ENCODE measurements at regions not wholly inside any gene's neighbourhood (a gene's known extent, or its start where the extent isn't known, plus 50 kb on each side); places are given as distances from the start of the nearest gene placed in this dataset.

DNA sequence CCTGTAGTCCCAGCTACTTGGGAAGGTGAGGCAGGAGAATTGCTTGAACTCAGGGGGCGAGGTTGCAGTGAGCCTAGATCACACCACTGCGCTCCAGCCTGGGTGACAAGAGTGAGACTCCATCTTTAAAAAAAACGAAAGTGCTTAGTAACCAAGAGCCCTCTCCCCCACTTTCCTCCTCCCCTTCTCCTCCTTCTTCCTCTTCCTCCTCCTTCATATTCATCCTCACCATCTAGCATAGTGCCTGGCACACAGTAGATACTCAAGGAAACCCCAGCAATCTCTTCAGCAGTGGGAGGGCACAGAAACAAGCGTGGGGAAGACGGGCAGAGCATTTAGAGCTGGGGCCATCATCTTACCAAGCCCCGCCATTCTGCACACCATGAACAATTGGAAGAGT is 119.4 kb upstream of the SLC45A1 start:
- no peak overlapping the region for H3K9ac ChIP-seq (ENCODE audit: low read depth in 1 of 2, low read length in 2 of 2)
- peak overlapping the region in 1 of 2 donors; percentile 64 for H3K27ac ChIP-seq (ENCODE audit: low read depth in 1 of 2, low read length in 2 of 2)
- no peak overlapping the region for H3K4me3 ChIP-seq (ENCODE audit: low read depth in 1 of 3, low read length in 3 of 3)
- WGBS: 92% methylated on average over 6 of the region's 6 CpGs
- H3K4me1 ChIP-seq (ENCODE audit: control insufficient read depth in 4 of 4, insufficient read depth in 4 of 4, low read length in 3 of 4): peaks cover 0 to 25% (median 5%) of the 10 kb centered on the region in 4 donors
- no peaks in the 10 kb centered on the region for H3K36me3 ChIP-seq (ENCODE audit: control insufficient read depth in 4 of 4, insufficient read depth in 3 of 4, low read depth in 1 of 4, low read length in 3 of 4)
- H3K9me3 ChIP-seq (ENCODE audit: control insufficient read depth in 4 of 4, low read length in 3 of 4): no peaks in the 10 kb centered on the region
- H3K27me3 ChIP-seq (ENCODE audit: control insufficient read depth in 4 of 4, insufficient read depth in 4 of 4, low read length in 3 of 4): no peaks in the 10 kb centered on the region
- DNase-seq (ENCODE audit: low spot score): no peak
- no peak for TF ChIP-seq EGR1 (IDR thresholded peaks at IDR 0.05; ENCODE audit: low read depth in 2 of 2)
- no peak for TF ChIP-seq RXRA (IDR thresholded peaks at IDR 0.05)
- no peak for TF ChIP-seq HNF4A (conservative IDR thresholded peaks at IDR 0.05)
- TF ChIP-seq FOXA2 (IDR thresholded peaks at IDR 0.05): no peak
- TF ChIP-seq, protein P1, sequence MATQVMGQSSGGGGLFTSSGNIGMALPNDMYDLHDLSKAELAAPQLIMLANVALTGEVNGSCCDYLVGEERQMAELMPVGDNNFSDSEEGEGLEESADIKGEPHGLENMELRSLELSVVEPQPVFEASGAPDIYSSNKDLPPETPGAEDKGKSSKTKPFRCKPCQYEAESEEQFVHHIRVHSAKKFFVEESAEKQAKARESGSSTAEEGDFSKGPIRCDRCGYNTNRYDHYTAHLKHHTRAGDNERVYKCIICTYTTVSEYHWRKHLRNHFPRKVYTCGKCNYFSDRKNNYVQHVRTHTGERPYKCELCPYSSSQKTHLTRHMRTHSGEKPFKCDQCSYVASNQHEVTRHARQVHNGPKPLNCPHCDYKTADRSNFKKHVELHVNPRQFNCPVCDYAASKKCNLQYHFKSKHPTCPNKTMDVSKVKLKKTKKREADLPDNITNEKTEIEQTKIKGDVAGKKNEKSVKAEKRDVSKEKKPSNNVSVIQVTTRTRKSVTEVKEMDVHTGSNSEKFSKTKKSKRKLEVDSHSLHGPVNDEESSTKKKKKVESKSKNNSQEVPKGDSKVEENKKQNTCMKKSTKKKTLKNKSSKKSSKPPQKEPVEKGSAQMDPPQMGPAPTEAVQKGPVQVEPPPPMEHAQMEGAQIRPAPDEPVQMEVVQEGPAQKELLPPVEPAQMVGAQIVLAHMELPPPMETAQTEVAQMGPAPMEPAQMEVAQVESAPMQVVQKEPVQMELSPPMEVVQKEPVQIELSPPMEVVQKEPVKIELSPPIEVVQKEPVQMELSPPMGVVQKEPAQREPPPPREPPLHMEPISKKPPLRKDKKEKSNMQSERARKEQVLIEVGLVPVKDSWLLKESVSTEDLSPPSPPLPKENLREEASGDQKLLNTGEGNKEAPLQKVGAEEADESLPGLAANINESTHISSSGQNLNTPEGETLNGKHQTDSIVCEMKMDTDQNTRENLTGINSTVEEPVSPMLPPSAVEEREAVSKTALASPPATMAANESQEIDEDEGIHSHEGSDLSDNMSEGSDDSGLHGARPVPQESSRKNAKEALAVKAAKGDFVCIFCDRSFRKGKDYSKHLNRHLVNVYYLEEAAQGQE (IDR thresholded peaks at IDR 0.05): no peak
- TF ChIP-seq CTCF (IDR thresholded peaks at IDR 0.05; ENCODE audit: low read depth, low read length, missing input control): no peak
- TF ChIP-seq GABPA (IDR thresholded peaks at IDR 0.05 in 1 of 2, conservative IDR thresholded peaks at IDR 0.05 in 1 of 2): no peak
- TF ChIP-seq MAX (IDR thresholded peaks at IDR 0.05): no peak
- no peak for TF ChIP-seq RAD21 (IDR thresholded peaks at IDR 0.05)
- no peak for TF ChIP-seq SP1 (IDR thresholded peaks at IDR 0.05)

DNA sequence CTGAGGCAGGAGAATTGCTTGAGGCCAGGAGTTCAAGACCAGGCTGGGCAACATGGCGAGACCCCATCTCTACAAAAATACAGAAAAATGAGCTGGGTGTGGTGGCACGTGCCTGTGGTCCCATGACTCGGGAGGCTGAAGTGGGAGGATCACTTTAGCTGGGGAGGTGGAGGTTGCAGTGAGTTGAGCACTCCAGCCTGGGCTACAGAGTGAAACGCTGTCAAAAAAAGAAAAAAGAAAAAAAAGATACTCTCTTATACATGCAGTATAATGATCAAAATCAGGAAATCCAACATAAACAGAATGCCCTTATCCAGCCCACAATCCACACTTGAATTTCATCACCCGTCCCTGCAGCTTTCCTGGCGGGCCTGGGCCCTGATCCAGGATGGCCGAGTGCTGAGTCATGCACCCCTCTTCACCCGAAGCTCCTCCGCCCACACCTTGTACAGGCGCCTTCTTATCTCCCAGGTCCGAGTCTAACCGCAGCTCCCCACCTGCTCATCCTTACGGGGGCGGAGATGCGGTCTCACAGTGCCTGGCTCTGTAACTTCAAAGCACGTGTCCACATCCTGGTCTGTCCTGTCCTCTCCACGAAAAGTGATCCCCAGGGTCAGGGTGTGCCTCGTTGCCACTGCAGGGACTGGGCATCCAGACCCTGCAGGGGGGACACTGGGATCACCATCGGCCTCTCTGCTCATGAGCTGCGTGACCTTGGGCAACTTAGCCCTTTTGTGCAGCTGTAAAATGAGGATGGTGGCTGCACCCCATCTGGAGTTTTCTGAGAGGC is 120.2 kb upstream of the SLC45A1 start:
- Histone ChIP-seq H3K27ac (ENCODE audit: low read depth in 1 of 2, low read length in 2 of 2) (peak overlapping the region; percentile 23 to 64), H3K36me3 (ENCODE audit: control insufficient read depth in 4 of 4, insufficient read depth in 3 of 4, low read depth in 1 of 4, low read length in 3 of 4) (no peaks in the 10 kb centered on the region), H3K27me3 (ENCODE audit: control insufficient read depth in 4 of 4, insufficient read depth in 4 of 4, low read length in 3 of 4) (no peaks in the 10 kb centered on the region), H3K9ac (ENCODE audit: low read depth in 1 of 2, low read length in 2 of 2) (peak overlapping the region; percentile 12 to 24), H3K4me3 (ENCODE audit: low read depth in 1 of 3, low read length in 3 of 3) (no peak overlapping the region), H3K4me1 (ENCODE audit: control insufficient read depth in 4 of 4, insufficient read depth in 4 of 4, low read length in 3 of 4) (peaks cover 0 to 17% (median 5%) of the 10 kb centered on the region in 4 donors), H3K9me3 (ENCODE audit: control insufficient read depth in 4 of 4, low read length in 3 of 4) (no peaks in the 10 kb centered on the region)
- TF ChIP-seq SP1 (IDR thresholded peaks at IDR 0.05): no peak
- TF ChIP-seq, protein P2, sequence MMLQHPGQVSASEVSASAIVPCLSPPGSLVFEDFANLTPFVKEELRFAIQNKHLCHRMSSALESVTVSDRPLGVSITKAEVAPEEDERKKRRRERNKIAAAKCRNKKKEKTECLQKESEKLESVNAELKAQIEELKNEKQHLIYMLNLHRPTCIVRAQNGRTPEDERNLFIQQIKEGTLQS (IDR thresholded peaks at IDR 0.05): peak; percentile 71
- peak; percentile 49 to 51 for TF ChIP-seq HNF4A (conservative IDR thresholded peaks at IDR 0.05)
- peak; percentile 36 to 74 for TF ChIP-seq RXRA (IDR thresholded peaks at IDR 0.05)
- no peak for TF ChIP-seq JUND (IDR thresholded peaks at IDR 0.05)
- TF ChIP-seq, protein P1 (IDR thresholded peaks at IDR 0.05): no peak
- TF ChIP-seq RAD21 (IDR thresholded peaks at IDR 0.05): peak in 1 of 2 donors; percentile 45
- 57% methylated on average over 20 of the region's 20 CpGs for WGBS
- no peak for DNase-seq (ENCODE audit: low spot score)
